Uterus (tissue), 3 donors: ENCODE measurements at regions not wholly inside any gene's neighbourhood (a gene's known extent, or its start where the extent isn't known, plus 50 kb on each side); places are given as distances from the start of the nearest gene placed in this dataset.

Source experiments
- DNase-seq, 2 donors: peaks; one replicate each; pipeline ENCODE4 v3.0.0-alpha.2; 2019 to 2020
- H3K27ac ChIP-seq, 2 donors: fragments of 200-600 bp; sonication (generic); 1 replicate in 1 of 2; 2 replicates in 1 of 2; pipeline ENCODE4 v1.5.1; 2016 to 2018
- H3K27me3 ChIP-seq, 2 donors: fragments of 200-600 bp; sonication (generic); one replicate each; pipeline ENCODE4 v1.5.1; 2018 to 2019; ENCODE audit warnings: control low read depth in 1 of 2
- H3K36me3 ChIP-seq, 2 donors: fragments of 200-600 bp; sonication (generic); one replicate each; pipeline ENCODE4 v1.5.1; 2019; ENCODE audit warnings: control low read depth in 1 of 2
- H3K4me1 ChIP-seq, 2 donors: fragments of 200-600 bp; sonication (generic); one replicate each; pipeline ENCODE4 v1.5.1; 2018 to 2019; ENCODE audit warnings: control low read depth in 1 of 2
- H3K4me3 ChIP-seq, 2 donors: fragments of 200-600 bp; sonication (generic); 1 replicate in 1 of 2; 2 replicates in 1 of 2; pipeline ENCODE4 v1.5.1; 2018 to 2019; ENCODE audit warnings: mild to moderate bottlenecking in 1 of 2
- H3K9me3 ChIP-seq, 2 donors: fragments of 200-600 bp; sonication (generic); one replicate each; pipeline ENCODE4 v1.5.1; 2019; ENCODE audit warnings: control low read depth in 1 of 2
- POLR2A ChIP-seq, 2 donors: fragments of 450-650 bp; IDR thresholded peaks; one replicate each; pipeline ENCODE4 v1.6.1; 2016; ENCODE audit warnings: antibody characterized with exemption in 2 of 2, mild to moderate bottlenecking in 1 of 2, moderate library complexity in 1 of 2
- intact Hi-C: fragments of 100-400 bp; cut with DNase I; formaldehyde crosslinking; loops from one replicate; pipeline ENCODE4 v1.15.1; 2023; ENCODE audit warnings: low total_unique reads
- TF ChIP-seq, protein P1 (sequence below), 4 experiments: fragments of 200-600 bp in 2 of 4; fragments of 450-650 bp in 2 of 4; sonication (generic) in 2 of 4; IDR thresholded peaks; one replicate each; pipeline ENCODE4 v1.5.1; 2016 to 2019; ENCODE audit warnings: antibody characterized with exemption in 4 of 4, mild to moderate bottlenecking in 2 of 4, moderate library complexity in 1 of 4
- donor health status: DM: yes; HTN: yes; CAD: no.

DNA sequence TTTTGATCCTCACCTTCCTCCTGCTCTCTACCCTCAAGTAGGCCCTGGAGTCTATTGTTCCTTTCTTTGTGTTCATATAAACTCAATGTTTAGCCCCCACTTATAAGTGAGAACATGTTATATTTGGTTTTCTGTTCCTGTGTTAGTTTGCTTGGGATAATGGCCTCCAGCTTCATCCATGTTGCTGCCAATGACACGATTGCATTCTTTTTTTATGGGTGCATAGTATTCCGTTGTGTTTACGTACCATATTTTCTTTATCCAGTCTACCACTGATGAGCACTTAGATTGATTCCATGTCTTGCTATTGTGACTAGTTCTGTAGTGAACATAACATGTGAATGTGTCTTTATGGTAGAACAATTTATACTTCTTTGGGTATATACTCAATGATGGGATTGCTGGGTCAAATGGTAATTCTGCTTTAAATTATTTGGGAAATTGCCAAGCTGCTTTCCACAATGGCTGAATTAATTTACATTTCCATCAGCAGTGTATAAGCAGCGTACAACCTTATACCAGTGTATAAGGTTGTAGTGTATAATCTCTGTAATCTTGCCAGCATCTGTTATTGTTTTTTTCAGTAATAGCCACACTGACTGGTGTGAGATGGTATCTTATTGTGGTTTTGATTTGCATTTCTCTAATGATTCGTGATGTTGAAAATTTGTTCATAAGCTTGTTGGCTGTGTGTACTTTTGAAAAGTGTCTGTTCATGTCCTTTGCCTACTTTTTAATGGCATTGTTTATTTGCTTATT lies 288.9 kb downstream of the KCNRG start:
- no peak for TF ChIP-seq POLR2A (IDR thresholded peaks at IDR 0.05)
- TF ChIP-seq, protein P1, sequence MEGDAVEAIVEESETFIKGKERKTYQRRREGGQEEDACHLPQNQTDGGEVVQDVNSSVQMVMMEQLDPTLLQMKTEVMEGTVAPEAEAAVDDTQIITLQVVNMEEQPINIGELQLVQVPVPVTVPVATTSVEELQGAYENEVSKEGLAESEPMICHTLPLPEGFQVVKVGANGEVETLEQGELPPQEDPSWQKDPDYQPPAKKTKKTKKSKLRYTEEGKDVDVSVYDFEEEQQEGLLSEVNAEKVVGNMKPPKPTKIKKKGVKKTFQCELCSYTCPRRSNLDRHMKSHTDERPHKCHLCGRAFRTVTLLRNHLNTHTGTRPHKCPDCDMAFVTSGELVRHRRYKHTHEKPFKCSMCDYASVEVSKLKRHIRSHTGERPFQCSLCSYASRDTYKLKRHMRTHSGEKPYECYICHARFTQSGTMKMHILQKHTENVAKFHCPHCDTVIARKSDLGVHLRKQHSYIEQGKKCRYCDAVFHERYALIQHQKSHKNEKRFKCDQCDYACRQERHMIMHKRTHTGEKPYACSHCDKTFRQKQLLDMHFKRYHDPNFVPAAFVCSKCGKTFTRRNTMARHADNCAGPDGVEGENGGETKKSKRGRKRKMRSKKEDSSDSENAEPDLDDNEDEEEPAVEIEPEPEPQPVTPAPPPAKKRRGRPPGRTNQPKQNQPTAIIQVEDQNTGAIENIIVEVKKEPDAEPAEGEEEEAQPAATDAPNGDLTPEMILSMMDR (IDR thresholded peaks at IDR 0.05), result no peak
- DNase-seq, result no peak
- H3K9me3 ChIP-seq, result no peaks in the 10 kb centered on the region
- H3K27me3 ChIP-seq, result no peaks in the 10 kb centered on the region
- H3K4me1 ChIP-seq, result no peaks in the 10 kb centered on the region
- no peak overlapping the region for H3K4me3 ChIP-seq
- no peaks in the 10 kb centered on the region for H3K36me3 ChIP-seq
- no peak overlapping the region for H3K27ac ChIP-seq
- intact Hi-C loops, result no loop called here

DNA sequence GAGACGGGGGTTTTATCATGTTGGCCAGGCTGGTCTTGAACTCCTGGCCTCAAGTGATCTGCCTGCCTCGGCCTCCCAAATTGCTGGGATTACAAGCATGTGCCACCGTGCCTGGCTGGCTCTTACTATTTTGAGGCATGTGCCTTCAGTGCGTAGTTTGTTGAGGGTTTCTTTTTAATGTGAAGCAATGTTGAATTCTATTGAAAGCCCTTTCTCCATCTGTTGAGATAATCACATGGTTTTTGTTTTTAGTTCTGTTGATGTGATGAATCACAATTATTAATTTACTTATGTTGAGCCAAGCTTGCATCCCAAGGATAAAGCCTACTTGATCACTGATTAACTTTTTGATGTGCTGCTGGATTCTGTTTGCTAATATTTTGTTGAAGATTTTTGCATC lies 290.9 kb downstream of the KCNRG start:
- TF ChIP-seq, protein P1 (IDR thresholded peaks at IDR 0.05), result no peak
- TF ChIP-seq POLR2A (IDR thresholded peaks at IDR 0.05), result no peak
- intact Hi-C loops, result no loop called here
- no peaks in the 10 kb centered on the region for H3K9me3 ChIP-seq

DNA sequence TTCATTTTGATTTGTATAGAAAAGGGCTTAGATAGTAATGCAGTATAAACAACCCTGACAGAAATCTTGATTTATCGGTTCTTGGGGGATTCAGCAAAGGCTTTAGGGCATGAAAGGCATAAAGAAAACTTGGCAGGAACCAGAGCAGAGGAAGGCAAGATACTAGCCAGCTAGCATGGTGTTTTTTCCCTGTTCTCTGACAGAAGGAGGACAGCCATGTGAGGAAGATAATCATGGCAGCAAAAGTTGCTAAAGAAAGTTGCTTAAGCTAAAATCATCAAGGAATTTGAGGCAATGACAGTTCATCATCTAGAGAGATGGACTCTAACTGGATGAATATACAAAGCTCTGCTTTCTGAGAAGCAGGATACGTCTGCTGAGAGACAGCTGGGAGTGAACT lies 294.1 kb downstream of the KCNRG start:
- intact Hi-C loops, result no loop called here
- no peak overlapping the region for H3K27ac ChIP-seq
- H3K9me3 ChIP-seq, result no peaks in the 10 kb centered on the region
- no peak for DNase-seq
- no peaks in the 10 kb centered on the region for H3K36me3 ChIP-seq
- no peak overlapping the region for H3K4me3 ChIP-seq
- no peaks in the 10 kb centered on the region for H3K4me1 ChIP-seq
- no peak for TF ChIP-seq POLR2A (IDR thresholded peaks at IDR 0.05)
- TF ChIP-seq, protein P1 (IDR thresholded peaks at IDR 0.05), result no peak
- no peaks in the 10 kb centered on the region for H3K27me3 ChIP-seq

More for the DNA sequence above, 290.9 kb downstream of the KCNRG start:
- H3K4me1 ChIP-seq, result no peaks in the 10 kb centered on the region
- H3K4me3 ChIP-seq, result no peak overlapping the region
- no peak overlapping the region for H3K27ac ChIP-seq
- DNase-seq, result no peak
- no peaks in the 10 kb centered on the region for H3K36me3 ChIP-seq
- no peaks in the 10 kb centered on the region for H3K27me3 ChIP-seq

DNA sequence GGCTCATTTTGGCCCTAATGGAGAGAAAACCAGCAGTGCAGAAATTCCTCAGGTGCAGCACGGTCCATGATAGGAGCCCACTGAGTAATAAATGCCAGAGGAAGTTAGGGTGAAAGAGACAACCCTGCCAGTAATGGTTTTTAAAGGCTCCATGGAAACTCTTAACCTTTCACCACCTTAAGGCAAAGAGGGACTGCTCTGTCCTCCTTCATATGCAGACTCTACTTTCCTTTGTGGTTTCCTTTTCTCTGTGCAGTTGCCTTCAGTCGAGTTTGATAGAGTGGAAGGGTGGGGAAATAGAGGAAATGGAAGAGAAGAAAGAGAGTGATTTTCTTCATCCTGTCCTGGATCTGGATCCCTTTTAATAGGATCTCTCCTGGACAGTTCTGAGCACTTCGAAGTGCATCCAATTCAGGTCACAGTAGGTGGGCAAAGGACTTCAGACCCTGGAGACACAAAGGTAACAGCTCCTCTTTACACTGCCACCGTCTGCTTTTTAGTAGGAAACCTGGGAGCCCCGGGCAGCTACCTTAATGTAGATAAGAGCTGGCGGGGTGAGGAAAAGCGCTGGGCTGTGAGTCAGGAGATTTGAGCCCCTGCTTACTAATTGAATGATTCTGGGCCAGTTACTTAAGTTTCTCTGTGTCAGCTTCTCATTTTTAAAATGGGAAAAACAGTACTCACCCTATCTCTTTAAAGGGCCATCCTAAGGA lies 294.8 kb downstream of the KCNRG start:
- intact Hi-C loops, result no loop called here

DNA sequence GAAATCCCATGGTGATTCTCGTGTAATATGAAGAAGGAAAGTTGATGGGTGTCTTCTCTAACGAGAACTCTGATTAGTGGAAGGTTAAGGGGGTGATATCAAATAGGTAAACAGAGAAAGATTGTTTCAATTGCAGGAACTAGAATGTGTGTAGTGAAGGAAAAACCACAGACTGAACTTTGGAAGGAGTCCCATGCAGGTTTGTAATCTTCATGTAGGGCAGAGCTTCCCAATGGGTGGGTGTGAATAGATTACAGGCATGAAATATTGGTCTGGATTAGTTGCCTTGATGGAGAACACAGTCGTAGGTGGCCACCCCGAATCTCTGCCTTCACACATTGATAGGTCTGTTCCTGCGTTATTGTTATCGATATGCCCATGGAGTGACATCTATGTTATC lies 295.5 kb downstream of the KCNRG start:
- no peaks in the 10 kb centered on the region for H3K27me3 ChIP-seq
- no peak for DNase-seq
- H3K9me3 ChIP-seq, result no peaks in the 10 kb centered on the region
- TF ChIP-seq POLR2A (IDR thresholded peaks at IDR 0.05), result no peak
- intact Hi-C loops, result no loop called here
- H3K4me3 ChIP-seq, result no peak overlapping the region
- no peaks in the 10 kb centered on the region for H3K36me3 ChIP-seq
- H3K27ac ChIP-seq, result no peak overlapping the region
- H3K4me1 ChIP-seq, result no peaks in the 10 kb centered on the region

More for the DNA sequence above, 294.8 kb downstream of the KCNRG start:
- Histone ChIP-seq H3K27ac (no peak overlapping the region), H3K4me1 (no peaks in the 10 kb centered on the region), H3K27me3 (no peaks in the 10 kb centered on the region), H3K36me3 (no peaks in the 10 kb centered on the region), H3K4me3 (no peak overlapping the region), H3K9me3 (no peaks in the 10 kb centered on the region)
- no peak for TF ChIP-seq POLR2A (IDR thresholded peaks at IDR 0.05)
- no peak for DNase-seq

DNA sequence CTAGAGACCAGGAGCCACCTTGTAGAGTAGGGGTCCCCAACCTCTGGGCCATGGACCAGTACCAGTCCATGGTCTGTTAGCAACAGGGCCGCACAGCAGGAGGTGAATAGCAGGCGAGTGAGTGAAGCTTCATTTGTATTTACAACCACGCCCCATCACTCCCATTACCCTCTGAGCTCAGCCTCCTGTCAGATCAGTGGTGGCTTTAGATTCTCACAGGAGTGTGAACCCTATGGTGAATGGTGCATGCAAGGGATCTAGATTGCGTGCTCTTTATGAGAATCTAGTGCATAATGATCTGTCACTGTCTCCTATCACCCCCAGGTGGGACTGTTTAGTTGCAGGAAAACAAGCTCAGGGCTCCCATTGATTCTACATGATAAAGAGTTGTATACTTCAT lies 303.6 kb downstream of the KCNRG start:
- intact Hi-C loops, result no loop called here
- Histone ChIP-seq H3K27me3 (no peaks in the 10 kb centered on the region), H3K36me3 (no peaks in the 10 kb centered on the region), H3K4me3 (no peak overlapping the region), H3K4me1 (no peaks in the 10 kb centered on the region), H3K9me3 (no peaks in the 10 kb centered on the region), H3K27ac (no peak overlapping the region)
- DNase-seq, result no peak
- no peak for TF ChIP-seq POLR2A (IDR thresholded peaks at IDR 0.05)
- TF ChIP-seq, protein P1 (IDR thresholded peaks at IDR 0.05), result no peak
